Stimulated activated CD8-positive, alpha-beta memory T cell treated with anti-CD3 and anti-CD28 coated beads, Interleukin-15, amount 100 ng/mL, for 1 hour (primary cell): ENCODE measurements at regions not wholly inside any gene's neighbourhood (a gene's known extent, or its start where the extent isn't known, plus 50 kb on each side); places are given as distances from the start of the nearest gene placed in this dataset.
"Not testable (repeated sequence)": the region's sequence is repeated elsewhere in the genome, so short reads cannot be mapped to it uniquely, and the experiment has no call there.

Experiments used
- DNase-seq: peaks from one replicate; pipeline ENCODE4 v3.0.0-alpha.2; 2020; ENCODE audit warnings: low read depth

DNA sequence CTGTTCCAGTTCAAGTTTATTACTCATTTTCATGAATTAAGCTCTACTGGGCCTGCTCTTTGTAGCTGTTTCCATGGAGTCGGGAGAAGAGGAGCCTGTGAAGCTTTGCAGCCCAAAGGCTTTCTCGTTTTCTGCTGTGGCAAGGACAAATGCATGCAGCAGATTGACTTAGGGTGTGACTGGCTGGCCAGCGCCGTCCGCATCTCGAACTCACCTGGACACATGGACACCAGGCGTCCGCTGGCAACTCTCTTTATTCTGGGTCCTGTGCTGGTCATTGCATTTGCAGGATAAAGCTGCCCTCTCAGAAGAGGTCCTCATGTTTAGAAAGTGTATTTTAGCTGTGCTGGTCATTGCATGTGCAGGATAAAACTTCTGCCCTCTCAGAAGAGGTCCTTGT is 350.4 kb downstream of the TMEM121 start:
- no peak for DNase-seq

GRCh38 chr14:105877645-105878044 is 351.3 kb downstream of the TMEM121 start:
- DNase-seq = no peak

- DNase-seq = no peak
These were observed 351.7 kb downstream of the TMEM121 start for GRCh38 chr14:105878125-105878524.

DNA sequence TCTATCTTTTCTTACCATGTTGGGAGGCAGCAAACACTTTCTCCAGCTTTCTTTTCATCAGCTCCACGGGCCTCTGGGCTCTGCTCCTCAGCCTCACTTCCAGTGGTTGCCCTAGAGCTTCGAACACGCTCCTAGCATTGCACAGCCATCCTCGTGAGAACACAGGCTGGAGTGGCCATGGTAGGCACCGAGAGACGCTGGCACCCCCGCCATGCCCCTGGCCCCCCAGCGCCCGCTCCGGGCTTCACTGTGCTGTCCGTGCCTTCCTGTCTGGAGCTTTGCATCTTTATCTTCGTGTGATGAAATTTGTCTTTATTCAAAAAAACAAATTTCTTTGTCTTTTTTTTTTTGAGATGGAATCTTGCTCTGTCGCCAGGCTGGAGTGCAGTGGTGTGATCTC is 352.2 kb downstream of the TMEM121 start:
- no peak for DNase-seq

DNA sequence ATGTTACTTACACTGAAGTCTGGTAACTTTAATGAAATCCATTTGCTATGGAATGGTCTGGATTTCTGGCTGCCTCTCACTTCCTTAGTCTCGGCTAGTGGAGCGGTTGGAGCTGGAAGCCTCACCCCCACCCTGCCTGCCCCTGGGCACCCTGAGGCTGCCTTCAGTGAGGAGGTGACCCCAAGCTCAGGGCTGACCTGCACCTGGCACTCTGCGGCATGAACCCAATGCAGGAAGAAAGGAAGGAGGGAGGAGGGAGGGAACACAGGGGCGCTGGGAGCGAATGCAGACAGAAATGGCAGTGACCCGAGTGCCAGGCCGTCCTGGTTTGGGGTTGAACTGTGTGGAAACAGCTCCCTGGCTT is 353.1 kb downstream of the TMEM121 start:
- DNase-seq = no peak

DNA sequence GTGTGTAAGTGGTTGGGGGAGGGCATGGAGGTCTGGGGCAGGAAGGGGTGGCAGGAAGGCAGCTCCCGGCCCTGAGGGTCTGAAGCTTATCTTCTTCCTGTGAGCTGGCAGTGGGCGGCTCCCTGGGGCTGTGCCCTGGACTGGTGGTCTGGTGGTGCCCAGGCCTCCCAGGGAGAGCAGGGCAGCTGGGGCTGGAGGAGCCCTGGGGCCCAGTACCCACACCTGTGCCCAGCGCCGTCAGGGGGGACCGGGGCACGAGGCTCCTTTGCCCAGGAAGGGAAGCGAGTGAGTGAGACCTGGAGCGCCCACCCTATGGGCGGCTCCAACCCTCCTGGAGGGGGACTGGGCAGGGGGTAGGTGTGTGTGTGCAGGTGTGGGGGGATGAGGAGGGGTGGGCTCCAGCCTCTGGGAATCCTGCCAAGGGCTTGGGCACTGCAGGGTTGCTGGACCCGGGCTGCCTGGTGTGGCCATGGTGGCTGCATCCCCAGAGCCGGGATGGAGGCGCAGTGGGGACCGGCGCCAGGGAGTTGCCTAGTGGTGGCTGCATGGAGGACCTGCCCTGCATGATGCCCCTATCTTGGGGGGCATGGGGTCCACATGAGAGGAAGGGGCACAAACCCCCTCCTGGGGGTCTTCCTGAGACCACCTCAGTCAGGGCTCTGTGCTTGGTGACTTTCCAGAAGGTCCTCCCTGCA is 353.6 kb downstream of the TMEM121 start:
- no peak for DNase-seq

DNA sequence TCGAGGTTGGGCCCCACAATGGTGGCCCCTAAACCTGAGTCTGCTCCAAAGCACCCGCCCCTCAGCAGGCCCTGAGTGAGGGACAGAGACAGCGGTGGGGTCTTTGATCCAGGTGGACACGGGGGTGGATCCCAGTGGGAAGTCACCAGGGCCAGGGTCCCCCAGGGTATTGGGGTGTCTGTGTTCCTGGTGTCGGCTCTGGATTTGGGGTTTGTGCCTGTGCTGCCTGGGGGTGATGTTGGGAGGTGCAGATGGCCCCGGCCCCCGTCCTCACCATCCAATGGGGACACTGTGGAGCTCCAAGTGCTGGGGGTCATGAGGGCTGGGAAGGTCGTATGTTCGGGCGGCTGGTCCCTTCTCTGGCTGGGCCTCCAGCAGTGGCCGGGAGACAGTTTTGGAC is 354.2 kb downstream of the TMEM121 start:
- DNase-seq = no peak

- no peak for DNase-seq
These were observed 354.9 kb downstream of the TMEM121 start for GRCh38 chr14:105881021-105881930.

- not testable (repeated sequence) for DNase-seq
These were observed 355.6 kb downstream of the TMEM121 start for GRCh38 chr14:105882011-105882410.

GRCh38 chr14:105882626-105883025 is 356.2 kb downstream of the TMEM121 start:
- no peak for DNase-seq

- DNase-seq = no peak
These were observed 357.0 kb downstream of the TMEM121 start for GRCh38 chr14:105883066-105884005.

DNA sequence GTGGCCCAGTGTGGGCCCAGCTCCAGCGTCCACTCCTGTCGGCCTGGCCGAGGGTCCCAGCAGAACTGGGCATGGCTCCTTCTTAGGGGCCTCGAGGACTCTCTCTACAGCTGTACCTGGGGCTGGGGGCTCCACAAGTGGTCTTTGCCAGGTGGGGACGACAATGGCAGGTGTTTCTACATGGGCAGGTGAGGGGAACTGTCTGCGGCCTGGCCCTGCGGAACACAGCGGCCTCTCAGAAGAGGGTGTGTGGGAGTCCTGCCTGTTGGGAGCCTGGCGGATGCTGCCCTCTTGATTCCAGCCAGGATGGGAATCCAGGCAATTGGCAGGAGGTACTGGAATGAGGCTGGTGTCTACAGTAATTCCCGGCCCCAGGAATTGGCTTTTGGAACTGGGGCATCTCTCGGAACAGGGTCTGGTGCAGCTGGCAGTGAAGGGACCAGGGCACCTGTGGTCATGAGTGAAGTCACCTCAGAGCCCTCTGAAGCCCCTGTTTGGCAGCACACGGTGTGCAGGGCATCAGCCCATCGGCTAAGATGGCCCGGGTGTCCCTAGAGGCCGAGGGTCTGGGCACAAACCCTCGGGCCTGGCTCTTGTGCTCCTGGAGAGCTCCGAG is 357.9 kb downstream of the TMEM121 start:
- DNase-seq = not testable (repeated sequence)

DNA sequence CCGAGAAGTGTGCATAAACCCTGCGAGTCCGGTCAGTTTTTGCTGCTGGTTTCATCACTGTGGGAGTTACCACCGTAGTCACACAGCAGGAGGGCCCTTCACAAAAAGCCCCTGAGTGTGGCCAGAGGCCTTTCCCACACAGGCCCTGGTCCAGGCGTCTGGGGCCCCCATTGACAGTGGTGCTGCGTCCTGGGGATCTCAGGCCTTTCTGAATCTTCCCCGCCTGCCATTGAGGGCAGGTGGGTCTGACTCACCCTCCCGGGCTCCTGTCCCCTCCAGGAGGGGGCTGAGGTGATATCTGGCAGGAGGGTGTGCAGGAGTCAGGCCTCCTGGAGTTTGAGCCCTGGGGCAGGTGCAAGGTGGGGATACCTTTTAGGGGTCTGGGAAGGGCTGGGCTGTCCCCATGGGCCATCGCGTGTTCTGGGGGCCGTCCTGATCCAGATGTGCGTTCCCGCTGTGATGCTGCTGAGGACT is 358.5 kb downstream of the TMEM121 start:
- DNase-seq = no peak

DNA sequence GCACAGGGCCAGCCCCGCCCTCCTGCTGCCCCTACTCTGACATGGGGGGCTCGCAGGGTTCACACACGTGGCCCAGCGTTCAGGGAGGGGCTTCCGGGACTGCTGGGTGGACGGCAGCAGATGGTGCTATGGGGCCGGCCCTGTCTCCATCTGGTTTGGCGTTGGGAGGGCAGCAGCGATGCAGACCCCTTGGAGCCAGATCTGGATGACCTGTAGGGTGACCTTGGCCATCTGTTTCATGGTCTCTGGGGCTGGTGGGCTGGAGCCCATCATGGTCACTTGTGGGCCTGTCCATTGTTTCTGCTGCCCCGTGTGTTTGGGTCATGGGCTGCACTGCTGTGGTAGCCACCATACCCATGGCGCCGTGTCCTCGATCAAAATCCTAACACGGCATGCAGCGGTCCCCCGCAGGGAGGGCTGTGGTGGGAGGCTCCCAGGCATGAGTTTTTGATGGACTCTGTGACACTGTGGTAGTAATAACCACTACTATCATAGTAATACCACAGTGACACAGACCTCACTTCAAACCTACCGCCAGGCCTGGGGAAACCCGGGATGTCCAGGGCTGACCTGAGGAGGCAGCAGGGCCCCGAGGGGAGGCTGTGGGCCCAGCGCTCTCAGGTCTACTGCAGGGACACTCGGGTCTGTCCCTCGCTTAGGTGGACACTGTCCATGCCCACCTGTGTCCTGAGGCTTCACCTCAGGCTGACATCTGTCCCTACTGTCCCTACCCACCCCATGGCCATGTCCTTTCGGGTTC is 359.4 kb downstream of the TMEM121 start:
- no peak for DNase-seq

GRCh38 chr14:105886791-105887191 is 360.4 kb downstream of the TMEM121 start:
- DNase-seq = not testable (repeated sequence)

DNA sequence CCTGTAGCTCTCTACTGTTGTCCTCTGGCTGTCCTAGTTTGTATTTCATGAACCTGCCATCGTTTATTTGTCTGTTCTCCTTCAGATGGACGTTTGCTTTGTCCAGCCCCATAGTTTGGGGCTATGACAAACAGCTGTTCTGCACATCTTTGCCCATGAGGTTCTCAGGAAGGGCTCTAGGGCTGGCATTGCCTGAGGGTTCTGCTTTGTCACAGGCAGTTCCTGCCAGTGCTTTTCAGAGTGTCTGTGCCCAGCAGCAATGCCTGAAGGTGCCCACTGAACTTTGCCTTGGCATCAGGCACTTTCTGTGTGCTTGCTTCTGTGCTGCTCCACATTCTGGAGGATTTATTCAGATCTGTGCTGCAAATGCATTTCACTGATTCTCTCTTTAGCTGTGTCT is 361.3 kb downstream of the TMEM121 start:
- DNase-seq = no peak

DNA sequence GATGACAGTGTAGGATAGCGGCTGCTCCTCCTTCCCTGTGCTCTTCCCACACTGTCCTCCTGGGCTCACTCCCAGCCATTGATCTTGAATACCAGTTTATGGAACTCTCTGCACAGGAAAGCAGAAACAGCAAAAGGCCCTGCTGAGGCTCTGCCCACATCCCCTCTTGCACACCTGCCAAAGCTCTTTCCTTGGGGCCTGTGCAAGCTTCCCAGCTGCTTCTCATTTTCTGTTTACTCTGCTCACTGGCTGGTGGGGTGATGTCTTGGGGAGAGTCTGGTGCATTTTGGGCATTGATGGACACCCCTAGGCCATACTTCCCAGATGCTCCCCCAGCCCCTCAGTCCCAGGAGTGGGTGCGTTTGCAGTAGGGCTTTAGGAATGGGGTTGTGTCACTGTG is 361.8 kb downstream of the TMEM121 start:
- DNase-seq = no peak

DNA sequence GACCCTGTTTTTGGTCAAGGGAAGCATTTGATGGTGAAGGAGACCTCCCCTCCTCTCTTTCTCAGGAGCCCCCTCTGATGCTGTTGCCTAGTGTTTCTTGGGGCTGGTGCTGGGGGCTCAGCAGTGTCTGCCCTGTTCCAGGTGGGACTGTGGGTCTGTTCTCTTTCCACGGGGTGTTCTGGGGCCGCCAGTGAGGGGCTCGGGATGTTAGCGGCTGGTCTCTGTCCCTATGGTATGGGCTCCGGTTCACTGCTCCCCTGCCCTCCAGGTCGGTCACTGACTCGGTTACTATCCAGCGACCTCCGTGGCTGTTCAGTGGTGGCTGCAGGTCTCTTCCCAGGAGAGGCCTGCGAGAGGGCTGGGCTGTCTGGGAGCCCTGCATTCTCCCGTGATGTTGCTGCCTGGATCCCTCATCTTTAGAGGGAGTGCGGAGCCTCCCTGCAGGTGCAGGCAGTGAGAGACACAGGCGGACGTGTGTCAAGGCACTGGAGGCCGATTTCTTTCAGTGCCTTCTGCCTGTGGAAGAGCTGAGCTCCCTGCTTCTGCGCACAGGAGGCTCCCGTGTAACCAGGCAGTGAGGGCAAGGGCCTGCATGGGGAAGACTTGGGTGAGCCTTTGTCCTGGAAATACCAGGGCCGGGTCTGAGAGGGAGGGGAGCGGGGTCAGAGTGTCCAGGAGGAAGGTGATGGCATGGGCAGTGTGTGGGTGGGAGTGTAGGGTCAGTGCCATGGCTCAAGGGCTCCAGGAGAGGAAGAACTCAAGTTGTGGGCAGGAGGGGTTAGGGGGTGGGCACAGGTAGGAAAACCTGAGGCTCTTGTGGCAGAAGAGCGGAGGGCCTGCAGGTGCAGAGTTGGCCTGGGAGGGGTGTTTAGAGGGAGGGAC is 362.6 kb downstream of the TMEM121 start:
- no peak for DNase-seq

DNA sequence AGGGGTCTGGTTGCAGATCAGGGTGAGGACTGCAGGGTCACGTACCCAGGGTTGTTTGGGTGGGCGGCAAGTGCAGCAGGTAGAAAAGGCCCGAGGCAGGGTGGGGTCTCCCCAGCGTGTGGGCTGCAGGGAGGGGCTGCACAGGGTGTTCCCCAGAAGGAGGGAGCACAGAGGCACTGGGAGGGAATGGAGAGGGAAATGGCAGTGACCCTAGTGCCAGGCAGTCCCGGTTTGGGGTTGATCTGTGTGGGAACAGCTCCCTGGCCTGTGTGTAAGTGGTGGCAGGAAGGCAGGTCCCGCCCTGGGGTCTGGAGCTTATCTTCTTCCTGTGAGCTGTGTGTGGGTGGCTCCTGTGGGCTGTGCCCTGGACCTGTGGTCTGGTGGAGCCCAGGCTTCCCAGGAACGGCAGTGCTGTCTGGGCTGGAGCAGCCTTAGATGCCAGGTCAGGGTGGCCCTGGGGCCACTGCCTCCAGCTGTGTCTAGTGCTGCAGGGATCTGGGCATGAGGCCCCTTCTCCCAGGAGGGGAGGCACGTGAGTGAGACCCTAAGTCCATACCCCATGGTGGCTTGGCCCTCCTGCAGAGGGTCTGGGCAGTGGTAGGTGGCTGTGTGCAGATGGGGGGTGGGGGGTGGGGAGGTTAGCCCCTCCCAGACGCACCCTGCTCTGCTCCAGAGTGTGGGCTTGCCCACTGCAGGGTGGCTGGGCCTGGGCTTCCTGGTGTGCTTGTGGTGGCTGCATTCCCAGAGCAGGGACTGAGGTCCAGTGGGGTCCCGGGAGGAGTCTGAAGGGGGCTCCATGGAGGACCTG is 363.5 kb downstream of the TMEM121 start:
- DNase-seq = no peak
